Left renal cortex interstitium (tissue), 4 donors: ENCODE measurements at regions not wholly inside any gene's neighbourhood (a gene's known extent, or its start where the extent isn't known, plus 50 kb on each side); places are given as distances from the start of the nearest gene placed in this dataset.

Experiments
- DNase-seq, 4 donors: peaks; one replicate each; pipeline ENCODE4 v3.0.0-alpha.2; 2013; ENCODE audit warnings: low read depth in 4 of 4, low spot score in 2 of 4, missing footprints in 1 of 4

- no peak for DNase-seq
Measured at GRCh38 chr11:45450189-45450588, 164.0 kb upstream of the SYT13 start.

GRCh38 chr11:45449036-45449601 is 163.0 kb upstream of the SYT13 start:
- DNase-seq, result no peak

- DNase-seq, result no peak
Measured at GRCh38 chr11:45448561-45448960, 162.4 kb upstream of the SYT13 start.

GRCh38 chr11:45446998-45447397 is 160.9 kb upstream of the SYT13 start:
- DNase-seq, result no peak

GRCh38 chr11:45446434-45446833 is 160.3 kb upstream of the SYT13 start:
- no peak for DNase-seq

GRCh38 chr11:45444796-45445195 is 158.7 kb upstream of the SYT13 start:
- no peak for DNase-seq

GRCh38 chr11:45440111-45440510 is 154.0 kb upstream of the SYT13 start:
- DNase-seq, result no peak

- DNase-seq, result no peak
Measured at GRCh38 chr11:45436966-45437365, 150.8 kb upstream of the SYT13 start.

- no peak for DNase-seq
Measured at GRCh38 chr11:45436118-45436517, 150.0 kb upstream of the SYT13 start.

- no peak for DNase-seq
Measured at GRCh38 chr11:45435706-45436105, 149.6 kb upstream of the SYT13 start.

GRCh38 chr11:45432910-45433309 is 146.8 kb upstream of the SYT13 start:
- DNase-seq, result no peak

- DNase-seq, result no peak
Measured at GRCh38 chr11:45432100-45432499, 146.0 kb upstream of the SYT13 start.

GRCh38 chr11:45431046-45432018 is 145.2 kb upstream of the SYT13 start:
- no peak for DNase-seq

- DNase-seq, result no peak
Measured at GRCh38 chr11:45430361-45430760, 144.2 kb upstream of the SYT13 start.

- DNase-seq, result no peak
Measured at GRCh38 chr11:45429719-45430118, 143.6 kb upstream of the SYT13 start.

- DNase-seq, result no peak
Measured at GRCh38 chr11:45428541-45429230, 142.5 kb upstream of the SYT13 start.

- DNase-seq, result no peak
Measured at GRCh38 chr11:45428116-45428515, 142.0 kb upstream of the SYT13 start.

GRCh38 chr11:45424411-45425180 is 138.5 kb upstream of the SYT13 start:
- no peak for DNase-seq

- DNase-seq, result no peak
Measured at GRCh38 chr11:45423475-45424120, 137.5 kb upstream of the SYT13 start.

- DNase-seq, result no peak
Measured at GRCh38 chr11:45423036-45423435, 136.9 kb upstream of the SYT13 start.
